Left forelimb (tissue), 1 donor: ENCODE measurements at regions not wholly inside any gene's neighbourhood (a gene's known extent, or its start where the extent isn't known, plus 50 kb on each side); places are given as distances from the start of the nearest gene placed in this dataset.

Experiments
- DNase-seq: peaks from one replicate; pipeline ENCODE4 v3.0.0-alpha.2; 2018; ENCODE audit warnings: low spot score

GRCh38 chr3:74347563-74348268 is 266.7 kb downstream of the CNTN3 start:
- DNase-seq, result no peak

DNA sequence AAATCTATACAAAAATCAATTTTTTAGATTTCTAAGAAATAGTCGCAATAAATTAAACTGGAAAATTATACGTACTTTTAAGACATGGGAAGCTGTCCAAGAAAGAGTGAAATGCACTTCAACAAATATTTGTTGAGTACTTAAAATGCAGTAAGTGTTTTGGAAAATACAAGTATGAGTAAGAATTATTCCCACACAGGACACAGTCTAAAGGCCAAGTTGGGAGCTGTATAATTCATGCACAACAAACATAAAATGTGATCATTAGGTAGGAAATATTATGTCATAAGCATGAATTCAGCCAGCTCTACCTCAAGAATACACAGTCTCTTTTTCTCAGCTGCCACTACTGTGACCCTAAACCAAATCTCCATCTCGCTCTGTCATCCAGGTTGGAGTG is 267.6 kb downstream of the CNTN3 start:
- no peak for DNase-seq

GRCh38 chr3:74345701-74346100 is 268.8 kb downstream of the CNTN3 start:
- no peak for DNase-seq

- DNase-seq, result no peak
Measured at GRCh38 chr3:74344865-74345440, 269.5 kb downstream of the CNTN3 start.

DNA sequence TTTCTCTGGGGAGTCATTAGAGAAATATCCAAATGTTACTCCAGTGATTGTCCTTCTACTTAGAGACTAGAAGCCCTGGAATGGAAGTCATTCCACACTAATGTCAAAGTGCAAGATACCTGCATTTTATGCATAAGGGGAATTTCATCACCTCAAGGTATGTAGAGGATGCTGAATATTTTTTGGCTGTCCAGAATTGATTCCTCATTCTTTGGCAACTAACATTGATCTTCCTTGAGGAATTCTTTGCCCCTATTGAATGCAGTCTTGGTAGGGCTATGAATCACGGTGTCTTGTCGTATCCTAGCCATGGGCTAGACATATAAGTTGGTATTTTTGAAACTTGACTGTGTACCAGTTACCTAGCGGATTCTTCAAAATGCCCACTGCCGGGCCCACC is 271.1 kb downstream of the CNTN3 start:
- DNase-seq, result no peak

DNA sequence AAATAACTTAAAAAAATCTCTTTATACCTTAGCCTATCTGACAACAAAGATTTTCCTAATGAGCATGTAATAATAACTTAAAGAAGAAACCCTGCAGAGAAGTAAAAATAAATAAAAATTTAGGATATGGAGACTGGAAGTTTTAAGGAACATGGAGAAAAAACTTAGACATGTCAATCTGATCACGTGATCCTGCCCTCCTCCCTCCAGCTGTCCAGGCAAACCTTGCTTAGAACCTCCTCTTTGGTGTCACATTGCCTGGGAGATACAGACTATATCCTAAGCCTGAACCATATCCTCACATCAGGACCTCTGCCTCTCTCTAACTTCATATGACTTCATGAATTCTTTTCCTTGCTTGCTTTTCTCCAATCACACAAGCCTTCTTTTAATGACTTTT is 275.5 kb downstream of the CNTN3 start:
- DNase-seq, result no peak

DNA sequence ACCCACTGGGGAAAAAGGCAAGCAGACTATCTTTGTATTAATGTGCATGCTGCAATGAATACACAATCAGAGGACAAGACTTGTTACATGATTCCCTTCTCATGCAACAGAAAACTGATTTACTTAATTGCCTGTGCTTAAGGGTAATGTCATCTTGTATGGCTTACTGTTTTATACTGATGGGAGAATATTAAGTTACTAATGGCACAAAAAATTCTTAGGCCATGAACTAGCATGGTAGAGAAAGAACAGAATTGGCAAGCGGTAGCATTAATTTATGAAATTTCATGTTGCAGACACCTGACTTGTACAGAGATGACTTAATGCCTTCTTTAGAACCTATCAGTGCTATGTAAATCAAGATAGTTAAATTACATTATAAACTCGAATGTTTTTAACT is 282.3 kb downstream of the CNTN3 start:
- DNase-seq, result no peak

DNA sequence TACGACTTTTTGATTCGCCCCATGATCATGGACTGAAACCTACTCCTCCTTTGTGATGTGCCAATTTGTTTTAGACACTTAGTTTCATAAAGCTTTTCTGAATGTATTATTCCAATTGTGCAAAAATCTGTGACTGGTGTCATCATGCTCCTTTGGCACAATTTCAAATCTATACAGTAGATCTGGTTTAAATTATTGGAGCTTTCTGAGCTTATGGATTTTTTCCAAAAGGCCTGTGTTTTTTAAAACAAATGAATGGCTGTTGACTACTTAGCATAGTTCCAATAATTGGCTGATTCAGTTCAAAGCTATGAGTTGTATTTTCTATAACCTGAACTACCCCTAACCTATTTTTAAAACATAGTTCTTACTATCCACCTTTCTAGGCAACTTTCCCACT is 282.7 kb downstream of the CNTN3 start:
- no peak for DNase-seq

GRCh38 chr3:74329096-74329495 is 285.4 kb downstream of the CNTN3 start:
- no peak for DNase-seq

GRCh38 chr3:74328435-74328834 is 286.0 kb downstream of the CNTN3 start:
- no peak for DNase-seq

- no peak for DNase-seq
Measured at GRCh38 chr3:74315291-74315690, 299.2 kb downstream of the CNTN3 start.

DNA sequence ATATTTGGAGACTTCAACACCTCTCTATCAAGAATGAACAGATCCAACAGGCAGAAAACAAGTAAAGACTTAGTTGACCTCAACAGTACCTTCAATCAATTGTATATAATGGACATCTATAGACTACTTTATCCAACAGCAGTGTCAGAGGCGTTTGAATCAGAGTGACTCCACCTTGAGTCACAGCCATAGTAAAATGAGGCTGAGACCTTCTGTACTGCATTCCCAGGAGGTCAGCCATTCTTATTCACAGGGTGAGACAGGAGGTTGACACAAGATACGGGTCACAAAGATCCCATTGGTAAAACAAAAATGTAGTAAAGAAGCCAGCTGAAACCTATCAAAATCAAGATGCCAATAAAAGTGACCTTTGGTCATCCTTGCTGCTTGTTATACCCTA is 299.8 kb downstream of the CNTN3 start:
- no peak for DNase-seq

DNA sequence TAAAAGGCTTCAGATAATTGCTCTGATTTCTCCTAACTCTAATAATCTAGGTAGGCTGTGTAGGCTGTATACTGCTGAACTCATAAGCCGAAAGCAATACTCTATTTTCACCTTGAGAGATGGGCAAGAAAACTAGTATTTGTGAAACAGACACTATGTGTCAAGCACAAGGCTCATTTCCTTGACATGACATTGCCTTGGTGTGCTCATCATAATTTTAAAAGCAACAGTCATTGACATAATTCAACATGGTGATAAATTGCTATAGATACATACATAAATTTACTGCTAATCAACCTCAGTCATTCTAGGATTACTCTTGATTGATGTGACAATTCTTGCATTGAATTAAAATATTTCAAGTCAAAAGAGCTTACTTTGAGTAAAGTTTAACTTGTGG is 304.7 kb downstream of the CNTN3 start:
- DNase-seq, result no peak

DNA sequence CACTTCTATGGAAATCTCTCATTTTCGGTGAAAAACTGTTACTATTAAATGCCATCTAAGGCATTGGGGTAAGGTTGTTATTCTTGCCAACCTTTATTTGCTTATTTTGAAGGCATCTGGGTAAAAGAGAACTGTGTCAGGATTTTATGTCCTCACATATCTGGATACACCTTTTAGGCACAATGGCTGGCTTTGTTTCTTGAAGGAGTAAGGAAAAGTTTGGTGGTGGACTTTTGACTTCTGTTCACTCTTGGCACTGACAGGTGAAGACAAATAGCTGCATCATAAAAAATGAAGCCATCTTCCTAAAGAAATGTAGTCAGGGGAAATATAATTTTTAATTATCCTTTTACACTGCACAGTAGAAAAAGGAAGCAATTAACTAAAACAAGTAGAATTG is 310.0 kb downstream of the CNTN3 start:
- no peak for DNase-seq

- DNase-seq, result no peak
Measured at GRCh38 chr3:74303711-74304110, 310.7 kb downstream of the CNTN3 start.

DNA sequence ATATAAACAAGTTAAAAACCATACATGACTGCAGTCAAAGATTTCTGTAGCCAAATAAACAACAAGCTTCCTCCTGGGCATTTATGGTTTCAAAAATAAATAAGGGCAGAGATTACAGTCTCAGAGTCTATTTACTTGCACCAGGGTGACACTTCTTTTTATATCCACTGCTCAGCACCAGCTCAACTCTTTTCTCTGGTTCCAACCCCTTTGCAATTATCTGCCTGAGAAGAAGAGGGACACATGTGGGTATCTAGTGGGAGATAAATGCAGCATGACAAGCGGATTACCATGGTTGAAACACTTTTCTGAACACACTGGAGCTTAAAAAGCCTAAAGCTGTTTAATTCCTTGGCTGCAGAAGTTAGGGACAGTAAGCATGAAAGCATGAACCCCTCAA is 311.5 kb downstream of the CNTN3 start:
- DNase-seq, result no peak

- DNase-seq, result no peak
Measured at GRCh38 chr3:74302281-74302680, 312.2 kb downstream of the CNTN3 start.

GRCh38 chr3:74301056-74301455 is 313.4 kb downstream of the CNTN3 start:
- DNase-seq, result no peak

DNA sequence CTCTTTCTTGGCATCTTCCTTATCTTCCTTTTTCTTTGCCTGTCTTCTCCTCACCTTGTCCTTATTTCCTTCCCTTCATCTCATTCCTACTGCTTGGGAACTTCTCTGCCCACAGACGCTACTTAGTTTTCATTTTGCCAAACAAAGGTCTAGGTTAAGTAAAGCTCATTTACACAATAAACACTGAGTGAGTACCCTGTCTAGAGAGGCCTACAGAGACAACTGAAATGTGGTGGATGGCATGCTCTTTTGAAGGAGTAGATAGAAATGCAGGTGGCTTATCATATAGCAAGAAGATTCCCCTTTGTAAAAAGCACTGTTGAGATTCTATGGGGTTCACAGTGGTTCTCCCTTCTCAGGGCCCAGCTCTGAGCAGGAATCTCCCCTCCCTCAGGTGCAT is 319.0 kb downstream of the CNTN3 start:
- DNase-seq, result no peak

GRCh38 chr3:74288761-74289160 is 325.7 kb downstream of the CNTN3 start:
- no peak for DNase-seq

GRCh38 chr3:74287557-74287956 is 326.9 kb downstream of the CNTN3 start:
- no peak for DNase-seq

- DNase-seq, result no peak
Measured at GRCh38 chr3:74282202-74282601, 332.3 kb downstream of the CNTN3 start.

GRCh38 chr3:74281705-74282104 is 332.8 kb downstream of the CNTN3 start:
- DNase-seq, result no peak
